GDM1 (cell line): ENCODE measurements at regions not wholly inside any gene's neighbourhood (a gene's known extent, or its start where the extent isn't known, plus 50 kb on each side); places are given as distances from the start of the nearest gene placed in this dataset.
"Not testable (repeated sequence)": the region's sequence is repeated elsewhere in the genome, so short reads cannot be mapped to it uniquely, and the experiment has no call there.

Source experiments
- DNase-seq: peaks from one replicate; lab custom pipeline; 2025; lab: John Stamatoyannopoulos, UW

- DNase-seq: no peak
Measured at GRCh38 chr3:166064476-166064875, 227.3 kb upstream of the BCHE start.

GRCh38 chr3:166060789-166061479, 223.7 kb upstream of the BCHE start:
- no peak for DNase-seq

GRCh38 chr3:166052440-166052839, 215.2 kb upstream of the BCHE start:
- no peak for DNase-seq

- DNase-seq: no peak
Measured at GRCh38 chr3:166029507-166029906, 192.3 kb upstream of the BCHE start.

- DNase-seq: no peak
Measured at GRCh38 chr3:166013073-166013679, 176.0 kb upstream of the BCHE start.

- no peak for DNase-seq
Measured at GRCh38 chr3:166011771-166012170, 174.5 kb upstream of the BCHE start.

GRCh38 chr3:166005126-166005525, 167.9 kb upstream of the BCHE start:
- DNase-seq: no peak

GRCh38 chr3:165994293-165994692, 157.1 kb upstream of the BCHE start:
- no peak for DNase-seq

- no peak for DNase-seq
Measured at GRCh38 chr3:165984589-165984988, 147.4 kb upstream of the BCHE start.

GRCh38 chr3:165983284-165983683, 146.1 kb upstream of the BCHE start:
- no peak for DNase-seq

GRCh38 chr3:165981318-165981717, 144.1 kb upstream of the BCHE start:
- DNase-seq: no peak

GRCh38 chr3:165960825-165961224, 123.6 kb upstream of the BCHE start:
- not testable (repeated sequence) for DNase-seq

- DNase-seq: no peak
Measured at GRCh38 chr3:165954171-165954570, 116.9 kb upstream of the BCHE start.

- no peak for DNase-seq
Measured at GRCh38 chr3:165946360-165946759, 109.1 kb upstream of the BCHE start.

GRCh38 chr3:165938986-165939540, 101.8 kb upstream of the BCHE start:
- DNase-seq: no peak

GRCh38 chr3:165936081-165936480, 98.9 kb upstream of the BCHE start:
- not testable (repeated sequence) for DNase-seq

- DNase-seq: not testable (repeated sequence)
Measured at GRCh38 chr3:165924301-165924791, 87.1 kb upstream of the BCHE start.

GRCh38 chr3:165920984-165921383, 83.8 kb upstream of the BCHE start:
- DNase-seq: no peak

GRCh38 chr3:165919284-165919683, 82.1 kb upstream of the BCHE start:
- no peak for DNase-seq

GRCh38 chr3:165918657-165918979, 81.4 kb upstream of the BCHE start:
- no peak for DNase-seq

- DNase-seq: not testable (repeated sequence)
Measured at GRCh38 chr3:165917938-165918656, 80.9 kb upstream of the BCHE start.

GRCh38 chr3:165915104-165915503, 77.9 kb upstream of the BCHE start:
- DNase-seq: not testable (repeated sequence)
